ENCODE measurements at regions not wholly inside any gene's neighbourhood (a gene's known extent, or its start where the extent isn't known, plus 50 kb on each side); places are given as distances from the start of the nearest gene placed in this dataset.

DNA sequence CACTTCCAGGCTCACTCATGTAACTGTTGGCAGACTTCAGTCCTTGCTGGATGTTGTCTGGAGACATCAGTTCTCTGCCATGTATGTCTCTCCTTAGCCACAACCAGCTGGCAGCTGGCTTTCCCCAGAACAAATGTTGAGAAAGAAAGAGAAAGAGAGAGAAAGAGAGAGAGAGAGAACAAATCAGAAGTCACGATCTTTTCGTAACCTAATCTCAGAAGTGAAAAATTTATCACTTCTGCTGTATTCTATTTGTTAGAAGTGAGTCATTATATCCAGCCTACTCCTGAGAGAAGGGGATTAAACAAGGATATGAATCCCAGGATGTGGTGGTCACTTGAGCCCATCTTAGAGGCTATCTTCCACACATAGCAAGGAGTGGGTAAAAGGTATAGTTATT, 101.2 kb downstream of the BTG1 start:
- no peak for DNase-seq (ENCODE audit: low read depth in 1 of 2, low spot score in 1 of 2)
- H3K4me3 ChIP-seq (replicated peaks; ENCODE audit: insufficient read depth, low read length) = no peak overlapping the region
- H3K27me3 ChIP-seq (ENCODE audit: insufficient read depth, poor library complexity, severe bottlenecking) = no peaks in the 10 kb centered on the region
- TF ChIP-seq, protein P1, sequence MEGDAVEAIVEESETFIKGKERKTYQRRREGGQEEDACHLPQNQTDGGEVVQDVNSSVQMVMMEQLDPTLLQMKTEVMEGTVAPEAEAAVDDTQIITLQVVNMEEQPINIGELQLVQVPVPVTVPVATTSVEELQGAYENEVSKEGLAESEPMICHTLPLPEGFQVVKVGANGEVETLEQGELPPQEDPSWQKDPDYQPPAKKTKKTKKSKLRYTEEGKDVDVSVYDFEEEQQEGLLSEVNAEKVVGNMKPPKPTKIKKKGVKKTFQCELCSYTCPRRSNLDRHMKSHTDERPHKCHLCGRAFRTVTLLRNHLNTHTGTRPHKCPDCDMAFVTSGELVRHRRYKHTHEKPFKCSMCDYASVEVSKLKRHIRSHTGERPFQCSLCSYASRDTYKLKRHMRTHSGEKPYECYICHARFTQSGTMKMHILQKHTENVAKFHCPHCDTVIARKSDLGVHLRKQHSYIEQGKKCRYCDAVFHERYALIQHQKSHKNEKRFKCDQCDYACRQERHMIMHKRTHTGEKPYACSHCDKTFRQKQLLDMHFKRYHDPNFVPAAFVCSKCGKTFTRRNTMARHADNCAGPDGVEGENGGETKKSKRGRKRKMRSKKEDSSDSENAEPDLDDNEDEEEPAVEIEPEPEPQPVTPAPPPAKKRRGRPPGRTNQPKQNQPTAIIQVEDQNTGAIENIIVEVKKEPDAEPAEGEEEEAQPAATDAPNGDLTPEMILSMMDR (IDR thresholded peaks at IDR 0.05; ENCODE audit: insufficient read depth, low read length) = no peak
- TF ChIP-seq SPI1 (IDR thresholded peaks at IDR 0.05; ENCODE audit: borderline replicate concordance, low read depth) (no peak), GABPA (IDR thresholded peaks at IDR 0.05; ENCODE audit: low read depth) (no peak), POLR2AphosphoS5 (IDR thresholded peaks at IDR 0.05; ENCODE audit: low read depth) (no peak)
- TF ChIP-seq, protein P2, sequence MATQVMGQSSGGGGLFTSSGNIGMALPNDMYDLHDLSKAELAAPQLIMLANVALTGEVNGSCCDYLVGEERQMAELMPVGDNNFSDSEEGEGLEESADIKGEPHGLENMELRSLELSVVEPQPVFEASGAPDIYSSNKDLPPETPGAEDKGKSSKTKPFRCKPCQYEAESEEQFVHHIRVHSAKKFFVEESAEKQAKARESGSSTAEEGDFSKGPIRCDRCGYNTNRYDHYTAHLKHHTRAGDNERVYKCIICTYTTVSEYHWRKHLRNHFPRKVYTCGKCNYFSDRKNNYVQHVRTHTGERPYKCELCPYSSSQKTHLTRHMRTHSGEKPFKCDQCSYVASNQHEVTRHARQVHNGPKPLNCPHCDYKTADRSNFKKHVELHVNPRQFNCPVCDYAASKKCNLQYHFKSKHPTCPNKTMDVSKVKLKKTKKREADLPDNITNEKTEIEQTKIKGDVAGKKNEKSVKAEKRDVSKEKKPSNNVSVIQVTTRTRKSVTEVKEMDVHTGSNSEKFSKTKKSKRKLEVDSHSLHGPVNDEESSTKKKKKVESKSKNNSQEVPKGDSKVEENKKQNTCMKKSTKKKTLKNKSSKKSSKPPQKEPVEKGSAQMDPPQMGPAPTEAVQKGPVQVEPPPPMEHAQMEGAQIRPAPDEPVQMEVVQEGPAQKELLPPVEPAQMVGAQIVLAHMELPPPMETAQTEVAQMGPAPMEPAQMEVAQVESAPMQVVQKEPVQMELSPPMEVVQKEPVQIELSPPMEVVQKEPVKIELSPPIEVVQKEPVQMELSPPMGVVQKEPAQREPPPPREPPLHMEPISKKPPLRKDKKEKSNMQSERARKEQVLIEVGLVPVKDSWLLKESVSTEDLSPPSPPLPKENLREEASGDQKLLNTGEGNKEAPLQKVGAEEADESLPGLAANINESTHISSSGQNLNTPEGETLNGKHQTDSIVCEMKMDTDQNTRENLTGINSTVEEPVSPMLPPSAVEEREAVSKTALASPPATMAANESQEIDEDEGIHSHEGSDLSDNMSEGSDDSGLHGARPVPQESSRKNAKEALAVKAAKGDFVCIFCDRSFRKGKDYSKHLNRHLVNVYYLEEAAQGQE (IDR thresholded peaks at IDR 0.05; ENCODE audit: insufficient replicate concordance, low read depth) = no peak
- no peak overlapping the region for H3K27ac ChIP-seq (replicated peaks)

GRCh38 chr12:92042791-92043531, 102.7 kb downstream of the BTG1 start:
- no peak for TF ChIP-seq GABPA (IDR thresholded peaks at IDR 0.05; ENCODE audit: low read depth)
- H3K4me3 ChIP-seq (replicated peaks; ENCODE audit: insufficient read depth, low read length) = no peak overlapping the region
- H3K27ac ChIP-seq (replicated peaks) = no peak overlapping the region
- DNase-seq (ENCODE audit: low read depth in 1 of 2, low spot score in 1 of 2) = no peak
- no peaks in the 10 kb centered on the region for H3K27me3 ChIP-seq (ENCODE audit: insufficient read depth, poor library complexity, severe bottlenecking)

DNA sequence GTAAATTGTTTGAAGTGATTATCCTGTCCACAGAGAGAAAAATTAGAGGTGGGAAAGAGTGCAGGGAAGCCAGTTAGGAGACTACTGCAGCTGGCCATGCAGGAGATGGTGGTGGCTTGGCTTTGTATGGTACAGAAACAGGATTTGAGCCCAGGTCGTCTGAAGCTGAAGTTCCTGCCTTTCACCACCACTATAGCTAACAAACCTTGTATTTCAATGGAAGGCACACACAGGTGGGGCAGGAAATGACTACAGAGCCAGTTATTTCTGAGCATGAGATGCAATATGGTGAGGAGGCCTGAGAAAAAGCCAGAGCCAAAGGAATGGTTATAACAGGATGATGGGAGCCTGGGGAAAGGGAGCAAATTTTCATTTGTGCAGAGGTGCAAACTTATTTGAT, 103.9 kb downstream of the BTG1 start:
- DNase-seq (ENCODE audit: low read depth in 1 of 2, low spot score in 1 of 2) = no peak
- no peaks in the 10 kb centered on the region for H3K27me3 ChIP-seq (ENCODE audit: insufficient read depth, poor library complexity, severe bottlenecking)
- H3K27ac ChIP-seq (replicated peaks) = no peak overlapping the region
- no peak overlapping the region for H3K4me3 ChIP-seq (replicated peaks; ENCODE audit: insufficient read depth, low read length)
- TF ChIP-seq GABPA (IDR thresholded peaks at IDR 0.05; ENCODE audit: low read depth) (no peak), POLR2AphosphoS5 (IDR thresholded peaks at IDR 0.05; ENCODE audit: low read depth) (no peak), SPI1 (IDR thresholded peaks at IDR 0.05; ENCODE audit: borderline replicate concordance, low read depth) (no peak)
- TF ChIP-seq, protein P1 (IDR thresholded peaks at IDR 0.05; ENCODE audit: insufficient read depth, low read length) = no peak

GRCh38 chr12:92039046-92039445, 106.6 kb downstream of the BTG1 start:
- DNase-seq (ENCODE audit: low read depth in 1 of 2, low spot score in 1 of 2) = no peak
- no peaks in the 10 kb centered on the region for H3K27me3 ChIP-seq (ENCODE audit: insufficient read depth, poor library complexity, severe bottlenecking)
- TF ChIP-seq SPI1 (IDR thresholded peaks at IDR 0.05; ENCODE audit: borderline replicate concordance, low read depth) (no peak), GABPA (IDR thresholded peaks at IDR 0.05; ENCODE audit: low read depth) (no peak), POLR2AphosphoS5 (IDR thresholded peaks at IDR 0.05; ENCODE audit: low read depth) (no peak)
- TF ChIP-seq, protein P2 (IDR thresholded peaks at IDR 0.05; ENCODE audit: insufficient replicate concordance, low read depth) = no peak
- TF ChIP-seq, protein P1 (IDR thresholded peaks at IDR 0.05; ENCODE audit: insufficient read depth, low read length) = no peak
- H3K27ac ChIP-seq (replicated peaks) = no peak overlapping the region
- H3K4me3 ChIP-seq (replicated peaks; ENCODE audit: insufficient read depth, low read length) = no peak overlapping the region
